Endothelial cell of umbilical vein (primary cell): ENCODE measurements at regions not wholly inside any gene's neighbourhood (a gene's known extent, or its start where the extent isn't known, plus 50 kb on each side); places are given as distances from the start of the nearest gene placed in this dataset.

Experiments
- BruUV-seq: library from RNA; stranded (reverse); fragments of 400-500 nt; replicated peaks from 2 replicates; lab custom pipeline; 2021; lab: Mats Ljungman, UMichigan
- CTCF ChIA-PET: fragments of 300-600, 350-600 bp; sonication (Branson Sonifier 250); formaldehyde crosslinking; loops from one replicate; lab custom pipeline; 2021; ENCODE audit warnings: antibody characterized with exemption, inconsistent platforms; lab: Charles Lee
- POLR2A ChIA-PET: fragments of 300-600, 350-600 bp; sonication (Branson Sonifier 250); formaldehyde crosslinking; loops from one replicate; lab custom pipeline; 2021; ENCODE audit warnings: antibody characterized with exemption, inconsistent platforms; lab: Charles Lee
- DNase-seq: peaks from one replicate; pipeline ENCODE4 v3.0.0-alpha.2; 2011; ENCODE audit warnings: low read depth, low spot score
- FAIRE-seq: peaks from 2 replicates; lab custom pipeline; 2011; peaks lifted over from hg19 to GRCh38; lab: Jason Lieb, UNC
- H2AFZ ChIP-seq: 2 replicates; pipeline ENCODE4 v1.6.0; 2012; ENCODE audit warnings: low read depth, low read length, control low read depth, inconsistent platforms
- H3K27ac ChIP-seq: 2 replicates; pipeline ENCODE4 v1.5.1; 2011; ENCODE audit warnings: low read depth, mild to moderate bottlenecking, control low read depth, low read length, moderate library complexity; ENCODE audit not compliant: insufficient read depth
- H3K27me3 ChIP-seq, 2 experiments: 2 replicates each; pipeline versions ENCODE4 v1.6.0 to v1.6.1; 2011; ENCODE audit warnings: low read length in 2 of 2, mixed read lengths in 1 of 2; ENCODE audit not compliant: control insufficient read depth in 2 of 2, insufficient read depth in 2 of 2
- H3K36me3 ChIP-seq, 2 experiments: 2 replicates in 1 of 2; 3 replicates in 1 of 2; pipeline ENCODE4 v1.5.1; 2011; ENCODE audit warnings: low read length in 2 of 2, mild to moderate bottlenecking in 1 of 2, moderate library complexity in 1 of 2; ENCODE audit not compliant: control insufficient read depth in 2 of 2, insufficient read depth in 2 of 2; ENCODE audit errors: extremely low read depth in 1 of 2
- H3K4me1 ChIP-seq: 3 replicates; pipeline ENCODE4 v1.5.1; 2011; ENCODE audit warnings: mild to moderate bottlenecking, low read length; ENCODE audit not compliant: control insufficient read depth, insufficient read depth; ENCODE audit errors: extremely low read depth
- H3K4me2 ChIP-seq: 2 replicates; pipeline ENCODE4 v1.6.1; 2011; ENCODE audit warnings: low read length, control low read depth, mixed read lengths; ENCODE audit not compliant: insufficient read depth
- H3K4me3 ChIP-seq, 3 experiments: fragments of 200-600 bp in 1 of 3; sonication (generic), shearing (Covaris generic) in 1 of 3; replicated peaks in 1 of 3; 2 replicates each; pipeline ENCODE4 v1.5.1; 2011 to 2016; ENCODE audit warnings: control low read depth in 3 of 3, low read length in 3 of 3, mild to moderate bottlenecking in 2 of 3, inconsistent platforms in 1 of 3, low read depth in 1 of 3, moderate library complexity in 1 of 3; ENCODE audit not compliant: insufficient read depth in 1 of 3
- H3K79me2 ChIP-seq: 2 replicates; pipeline ENCODE4 v1.6.0; 2012; ENCODE audit warnings: low read length, inconsistent platforms; ENCODE audit not compliant: control insufficient read depth, insufficient read depth
- H3K9ac ChIP-seq: replicated peaks from 2 replicates; pipeline ENCODE3; 2011; ENCODE audit warnings: low read length, control low read depth; ENCODE audit not compliant: insufficient read depth; ENCODE audit errors: extremely low read depth
- H3K9me1 ChIP-seq: replicated peaks from 3 replicates; pipeline ENCODE4 v1.6.0; 2011; ENCODE audit warnings: mild to moderate bottlenecking, low read length; ENCODE audit not compliant: control insufficient read depth, insufficient read depth; ENCODE audit errors: extremely low read depth
- H3K9me3 ChIP-seq: replicated peaks from 2 replicates; pipeline ENCODE4 v1.5.1; 2012; ENCODE audit warnings: low read length, inconsistent platforms; ENCODE audit not compliant: control insufficient read depth, insufficient read depth
- H4K20me1 ChIP-seq: replicated peaks from 2 replicates; pipeline ENCODE3; 2011; ENCODE audit warnings: mild to moderate bottlenecking, low read length; ENCODE audit not compliant: control insufficient read depth, insufficient read depth; ENCODE audit errors: extremely low read depth
- EZH2 ChIP-seq: IDR thresholded peaks from 2 replicates; pipeline ENCODE4 v1.6.1; 2012; ENCODE audit warnings: borderline replicate concordance, low read depth, mild to moderate bottlenecking, moderate library complexity, low read length, inconsistent platforms; ENCODE audit not compliant: severe bottlenecking
- FOS ChIP-seq: IDR thresholded peaks from 2 replicates; pipeline ENCODE4 v1.6.1; 2011; ENCODE audit warnings: mild to moderate bottlenecking, low read length, moderate library complexity, borderline replicate concordance; ENCODE audit not compliant: insufficient read depth
- GATA2 ChIP-seq: IDR thresholded peaks from 2 replicates; pipeline ENCODE4 v1.7.0; 2011; ENCODE audit warnings: low read depth, mild to moderate bottlenecking, moderate library complexity, mixed read lengths, low read length; ENCODE audit not compliant: insufficient read length, insufficient read depth
- JUN ChIP-seq: IDR thresholded peaks from 2 replicates; pipeline ENCODE4 v1.6.1; 2011; ENCODE audit warnings: borderline replicate concordance, low read depth; ENCODE audit not compliant: insufficient read length, insufficient read depth
- MYC ChIP-seq: IDR thresholded peaks from one replicate; pipeline ENCODE4 v1.6.1; 2011; ENCODE audit warnings: mild to moderate bottlenecking, low read depth, low read length
- POLR2A ChIP-seq: IDR thresholded peaks from 2 replicates; pipeline ENCODE4 v1.6.1; 2012; ENCODE audit warnings: low read depth, mild to moderate bottlenecking, control low read depth, low read length
- POLR2AphosphoS5 ChIP-seq: IDR thresholded peaks from 2 replicates; pipeline ENCODE4 v1.6.1; 2012; ENCODE audit warnings: low read depth, mild to moderate bottlenecking, control low read depth, low read length, moderate library complexity; ENCODE audit not compliant: insufficient read depth
- dilution Hi-C: fragments of 300-500 bp; cut with MboI; formaldehyde crosslinking; loops from one replicate; pipeline ENCODE4 v1.15.0; 2019; ENCODE audit warnings: low sequenced_read_pairs; ENCODE audit not compliant: extremely low pct_ligation_motif_present
- intact Hi-C: fragments of 100-400 bp; cut with micrococcal nuclease; formaldehyde crosslinking; loops from one replicate; pipeline ENCODE4 v1.10.0; 2022
- TF ChIP-seq, protein P1 (sequence below), 2 donors: IDR thresholded peaks; 1 replicate in 1 of 2; 2 replicates in 1 of 2; pipeline ENCODE4 v1.5.1; 2011; ENCODE audit warnings: low read length in 2 of 2, mild to moderate bottlenecking in 2 of 2, moderate library complexity in 2 of 2, control low read depth in 1 of 2, inconsistent platforms in 1 of 2, low read depth in 1 of 2; ENCODE audit not compliant: insufficient read depth in 1 of 2; ENCODE audit errors: extremely low read depth in 1 of 2
- TF ChIP-seq, protein P2 (sequence below): IDR thresholded peaks from 2 replicates; pipeline ENCODE4 v1.6.1; 2011; ENCODE audit not compliant: insufficient read depth, insufficient read length

DNA sequence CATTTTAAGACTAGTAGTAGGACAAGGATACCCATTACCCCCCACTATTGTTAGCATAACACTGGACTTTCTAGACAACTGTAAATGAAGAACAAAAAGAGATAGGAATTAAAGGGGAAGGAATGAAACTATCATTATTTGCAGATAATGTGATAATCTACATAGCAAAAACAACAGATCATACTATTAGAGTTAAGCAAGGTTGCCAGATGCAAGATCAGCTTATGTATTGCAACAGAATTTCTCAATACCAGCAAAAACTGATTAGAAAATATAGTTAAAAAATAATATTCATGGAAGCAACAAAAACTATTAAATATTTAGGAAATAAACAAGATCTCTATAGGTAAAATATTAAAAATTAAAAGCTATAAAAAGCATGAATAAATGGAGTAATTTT, 194.4 kb upstream of the SPRED2 start:
- Histone ChIP-seq H3K79me2 (no peaks in the 10 kb centered on the region), H3K9ac (no peak overlapping the region), H3K27me3 (peaks cover 6 to 17% of the 10 kb centered on the region in 2 experiments), H3K4me3 (no peak overlapping the region), H3K9me3 (no peaks in the 10 kb centered on the region), H3K4me1 (no peaks in the 10 kb centered on the region), H3K36me3 (no peaks in the 10 kb centered on the region), H3K9me1 (no peaks in the 10 kb centered on the region), H3K4me2 (no peak overlapping the region), H4K20me1 (no peaks in the 10 kb centered on the region), H3K27ac (no peak overlapping the region), H2AFZ (no peak overlapping the region)
- intact Hi-C loops (no loop called here), dilution Hi-C loops (no loop called here)
- BruUV-seq, result no TSS peak
- TF ChIP-seq FOS, result no peak
- TF ChIP-seq POLR2AphosphoS5, result no peak
- TF ChIP-seq, protein P1, sequence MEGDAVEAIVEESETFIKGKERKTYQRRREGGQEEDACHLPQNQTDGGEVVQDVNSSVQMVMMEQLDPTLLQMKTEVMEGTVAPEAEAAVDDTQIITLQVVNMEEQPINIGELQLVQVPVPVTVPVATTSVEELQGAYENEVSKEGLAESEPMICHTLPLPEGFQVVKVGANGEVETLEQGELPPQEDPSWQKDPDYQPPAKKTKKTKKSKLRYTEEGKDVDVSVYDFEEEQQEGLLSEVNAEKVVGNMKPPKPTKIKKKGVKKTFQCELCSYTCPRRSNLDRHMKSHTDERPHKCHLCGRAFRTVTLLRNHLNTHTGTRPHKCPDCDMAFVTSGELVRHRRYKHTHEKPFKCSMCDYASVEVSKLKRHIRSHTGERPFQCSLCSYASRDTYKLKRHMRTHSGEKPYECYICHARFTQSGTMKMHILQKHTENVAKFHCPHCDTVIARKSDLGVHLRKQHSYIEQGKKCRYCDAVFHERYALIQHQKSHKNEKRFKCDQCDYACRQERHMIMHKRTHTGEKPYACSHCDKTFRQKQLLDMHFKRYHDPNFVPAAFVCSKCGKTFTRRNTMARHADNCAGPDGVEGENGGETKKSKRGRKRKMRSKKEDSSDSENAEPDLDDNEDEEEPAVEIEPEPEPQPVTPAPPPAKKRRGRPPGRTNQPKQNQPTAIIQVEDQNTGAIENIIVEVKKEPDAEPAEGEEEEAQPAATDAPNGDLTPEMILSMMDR (IDR thresholded peaks at IDR 0.05; ENCODE audit: extremely low read depth in 1 of 2, insufficient read depth in 1 of 2, low read depth in 1 of 2, low read length in 2 of 2), result no peak
- TF ChIP-seq, protein P2, sequence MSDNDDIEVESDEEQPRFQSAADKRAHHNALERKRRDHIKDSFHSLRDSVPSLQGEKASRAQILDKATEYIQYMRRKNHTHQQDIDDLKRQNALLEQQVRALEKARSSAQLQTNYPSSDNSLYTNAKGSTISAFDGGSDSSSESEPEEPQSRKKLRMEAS, result no peak
- TF ChIP-seq GATA2, result no peak
- no peak for TF ChIP-seq MYC
- no peak for TF ChIP-seq EZH2
- no peak for TF ChIP-seq JUN
- no peak for TF ChIP-seq POLR2A
- DNase-seq, result no peak
- ChIA-PET POLR2A (no interaction called here), CTCF (interaction anchor here (1.6 kb wide), 1 partner anchor 13 kb away, joined by 7 read pairs; no protein-coding TSS in a partner anchor)
- FAIRE-seq, result no peak
